Mucosa of gallbladder (tissue), 1 donor: ENCODE measurements at regions not wholly inside any gene's neighbourhood (a gene's known extent, or its start where the extent isn't known, plus 50 kb on each side); places are given as distances from the start of the nearest gene placed in this dataset.

Experiments
- DNase-seq: peaks from one replicate; pipeline ENCODE4 v3.0.0-alpha.2; 2020; ENCODE audit warnings: low spot score
- donor health status: DM: no; HTN: no; CAD: no.

DNA sequence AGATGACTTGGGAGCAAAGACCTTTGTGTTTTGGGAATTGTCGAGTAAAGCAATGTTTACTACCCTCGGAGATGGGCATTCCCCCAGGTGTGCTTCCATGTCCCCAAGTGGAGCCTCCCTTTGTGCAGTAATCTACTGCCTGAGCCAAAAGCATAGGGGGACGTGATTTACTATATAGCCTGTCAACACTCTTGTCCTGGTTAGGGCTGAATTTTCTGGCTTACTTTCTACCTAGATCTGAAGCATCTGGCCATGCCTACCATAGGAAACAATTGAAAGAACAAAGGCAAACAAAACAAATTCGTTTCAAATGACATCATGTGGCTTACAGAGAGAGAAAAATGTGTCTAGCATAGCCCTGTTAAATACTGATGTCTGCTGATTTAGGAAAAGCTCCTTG is 350.6 kb downstream of the SAMD5 start:
- DNase-seq, result no peak

DNA sequence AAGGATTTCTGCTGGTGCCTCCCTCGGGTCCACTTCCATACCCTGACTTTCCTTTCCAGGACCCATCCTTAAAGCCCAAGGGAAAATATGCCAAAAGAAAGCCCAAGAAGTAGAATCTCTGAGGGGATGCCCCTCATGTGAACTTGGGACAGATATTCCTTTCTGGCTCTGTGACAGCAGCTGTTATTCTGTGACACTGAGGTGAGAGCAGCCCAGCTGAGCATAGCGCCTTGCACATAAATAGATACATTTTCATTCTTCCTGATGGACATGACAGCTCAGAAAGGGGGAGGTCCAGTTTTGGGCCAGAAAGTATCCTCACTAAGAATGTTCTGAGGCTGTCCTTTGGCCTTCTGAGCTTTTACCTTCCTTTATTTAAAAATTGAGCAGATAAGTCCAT is 353.2 kb downstream of the SAMD5 start:
- no peak for DNase-seq

GRCh38 chr6:147867433-147868226 is 359.1 kb downstream of the SAMD5 start:
- DNase-seq, result no peak

GRCh38 chr6:147868427-147869190 is 360.1 kb downstream of the SAMD5 start:
- no peak for DNase-seq

DNA sequence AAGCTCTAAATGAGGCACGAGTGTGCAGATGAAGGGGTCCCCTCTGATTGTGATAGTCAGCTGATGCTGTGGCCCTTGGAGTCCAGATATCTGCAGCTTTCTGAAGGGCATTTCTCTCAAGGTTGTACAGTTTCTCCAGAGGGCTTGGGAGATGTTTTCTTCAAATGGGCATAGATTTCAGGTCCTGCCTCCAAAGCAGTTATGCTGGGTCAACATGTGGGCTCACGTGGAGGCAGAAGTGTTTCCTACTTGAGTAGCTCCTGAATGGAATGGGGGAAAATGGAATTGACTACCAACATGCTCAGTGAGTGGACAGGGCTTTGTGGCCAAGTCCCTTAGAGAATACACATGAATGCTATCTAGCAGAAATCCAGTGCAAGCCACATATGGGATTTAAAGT is 360.7 kb downstream of the SAMD5 start:
- DNase-seq, result no peak

DNA sequence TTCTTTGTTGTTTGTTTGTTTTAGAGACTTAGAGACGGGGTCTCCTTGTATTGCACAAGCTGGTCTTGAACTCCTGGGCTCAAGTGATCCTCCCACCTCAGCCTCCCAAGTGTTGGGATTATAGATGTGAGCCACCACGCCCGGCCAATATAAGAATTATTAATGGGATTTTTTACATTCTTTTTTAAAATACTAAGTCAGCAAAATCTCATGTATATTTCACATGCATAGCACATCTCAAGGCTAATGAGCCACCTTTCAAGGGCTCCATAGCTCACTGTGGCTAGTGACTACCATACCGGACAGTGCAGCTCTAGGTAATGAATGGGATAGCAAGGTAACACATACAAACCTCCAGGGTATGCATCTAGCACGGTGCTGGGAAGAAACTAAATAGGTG is 361.4 kb downstream of the SAMD5 start:
- DNase-seq, result no peak

GRCh38 chr6:147870506-147871110 is 362.1 kb downstream of the SAMD5 start:
- DNase-seq, result no peak

- no peak for DNase-seq
Measured at GRCh38 chr6:147872002-147872401, 363.5 kb downstream of the SAMD5 start.

- DNase-seq, result no peak
Measured at GRCh38 chr6:147873816-147874215, 365.3 kb downstream of the SAMD5 start.

DNA sequence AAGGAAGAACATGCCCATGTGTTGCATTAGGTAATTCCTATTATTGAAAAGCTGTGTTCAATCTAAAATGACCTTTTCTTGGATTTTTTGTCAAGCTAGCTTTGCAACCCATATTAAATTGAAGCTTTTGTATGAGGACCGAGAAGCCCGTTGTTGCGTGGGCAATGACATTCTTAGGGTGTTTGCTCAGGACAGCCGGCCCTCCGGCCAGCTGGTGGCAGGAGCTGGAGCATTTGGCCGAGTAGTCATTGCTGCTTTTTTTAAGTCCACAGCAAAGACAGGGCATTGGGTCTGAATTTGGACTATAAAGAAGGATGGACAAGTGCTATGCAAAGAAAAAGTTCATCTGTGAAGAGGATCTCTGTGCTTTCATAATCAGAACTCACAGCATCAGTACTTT is 365.8 kb downstream of the SAMD5 start:
- DNase-seq, result no peak

DNA sequence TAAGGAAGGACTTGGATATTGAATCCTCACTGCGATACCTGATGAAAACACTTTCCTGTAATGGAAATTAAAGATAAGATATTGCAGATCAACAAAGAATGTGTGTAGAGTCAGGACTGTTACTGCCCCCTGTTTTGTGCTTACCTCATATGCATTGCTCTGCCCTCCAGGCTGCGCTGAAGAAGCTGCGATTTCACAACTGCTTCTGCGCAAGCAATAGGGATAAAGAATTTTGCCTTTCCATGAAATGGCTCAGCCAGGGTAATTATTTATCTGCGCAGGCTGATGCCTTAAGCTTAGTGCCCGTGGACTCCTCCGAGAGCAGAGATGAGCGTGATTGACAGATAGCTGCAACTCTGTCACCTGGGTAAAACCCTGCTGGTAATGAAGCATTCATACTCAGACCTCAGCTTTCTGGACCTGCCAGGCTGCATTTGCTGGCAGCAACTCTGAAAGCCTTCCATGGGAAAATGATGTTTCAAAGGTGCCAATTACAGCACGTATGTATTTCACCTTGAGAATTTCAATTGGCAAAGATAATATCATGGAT is 370.6 kb downstream of the SAMD5 start:
- DNase-seq, result no peak

DNA sequence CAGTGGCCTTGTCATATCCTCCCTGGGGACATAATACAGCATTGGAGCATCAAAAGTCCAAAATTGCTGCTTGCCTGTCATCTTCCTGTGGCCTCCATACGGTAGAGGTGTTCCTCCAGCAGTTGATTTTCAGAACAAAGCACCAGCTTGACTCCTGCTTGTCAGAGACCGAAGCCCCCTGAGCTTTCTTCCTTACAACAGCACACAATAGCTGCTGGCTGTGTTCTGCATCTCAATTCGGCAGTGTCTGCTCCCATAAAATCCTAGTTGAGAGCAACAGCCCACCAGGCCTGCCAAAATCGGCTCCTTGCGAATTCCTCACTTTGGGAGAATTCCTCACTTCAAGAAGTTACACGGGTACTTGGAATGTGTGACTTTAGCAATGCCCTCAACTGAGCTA is 372.9 kb downstream of the SAMD5 start:
- DNase-seq, result no peak

GRCh38 chr6:147888374-147888773 is 379.9 kb downstream of the SAMD5 start:
- no peak for DNase-seq

- no peak for DNase-seq
Measured at GRCh38 chr6:147891671-147892070, 383.2 kb downstream of the SAMD5 start.

GRCh38 chr6:147892476-147892875 is 384.0 kb downstream of the SAMD5 start:
- DNase-seq, result no peak

DNA sequence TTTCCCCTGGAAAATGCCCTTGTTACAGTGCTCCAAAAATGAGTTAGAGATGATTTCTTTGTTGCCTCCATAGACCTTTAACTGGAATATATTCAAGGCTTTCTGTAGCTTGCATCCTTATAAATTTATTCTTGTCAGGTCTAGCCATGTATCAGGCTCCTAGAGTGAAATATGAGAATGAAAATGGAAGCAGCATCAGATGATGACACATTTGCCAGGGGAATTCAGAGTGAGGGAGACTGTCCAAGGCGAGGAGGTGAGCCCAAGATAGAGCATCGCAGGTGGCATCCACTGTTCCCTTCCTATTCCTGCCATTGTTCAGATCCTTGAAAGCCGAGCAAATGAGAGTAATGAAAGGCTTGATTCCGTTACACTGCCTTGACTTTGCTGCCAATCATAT is 386.8 kb downstream of the SAMD5 start:
- no peak for DNase-seq

DNA sequence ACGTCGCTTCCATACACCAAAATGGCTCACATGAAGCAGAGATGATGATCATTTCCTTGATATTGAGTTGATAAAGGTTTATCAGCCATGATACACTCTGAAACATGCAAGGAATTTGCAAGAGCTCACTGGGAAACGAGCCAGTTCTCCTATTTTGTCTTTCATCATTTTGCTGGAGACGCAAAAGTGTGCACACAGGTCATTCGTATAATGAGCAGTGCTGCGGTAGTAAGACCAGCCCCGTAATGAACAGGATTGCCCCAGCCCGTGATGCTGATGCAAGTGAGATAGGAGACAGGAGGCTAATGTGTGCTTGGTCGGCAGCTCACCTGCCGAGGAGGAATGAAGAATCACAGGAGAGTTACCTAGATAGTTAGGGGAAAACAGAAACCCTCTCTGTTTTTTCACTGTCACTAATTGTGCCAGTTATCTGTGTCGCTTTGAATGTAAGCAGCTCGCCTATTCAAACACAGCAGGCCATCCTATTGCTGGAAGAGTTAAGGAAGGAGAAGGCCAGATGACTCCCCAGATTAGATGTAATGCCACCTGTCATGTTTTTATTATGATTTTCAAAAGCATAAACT is 391.8 kb downstream of the SAMD5 start:
- DNase-seq, result no peak

- no peak for DNase-seq
Measured at GRCh38 chr6:147903321-147903720, 394.8 kb downstream of the SAMD5 start.

GRCh38 chr6:147903931-147904330 is 395.4 kb downstream of the SAMD5 start:
- DNase-seq, result no peak

DNA sequence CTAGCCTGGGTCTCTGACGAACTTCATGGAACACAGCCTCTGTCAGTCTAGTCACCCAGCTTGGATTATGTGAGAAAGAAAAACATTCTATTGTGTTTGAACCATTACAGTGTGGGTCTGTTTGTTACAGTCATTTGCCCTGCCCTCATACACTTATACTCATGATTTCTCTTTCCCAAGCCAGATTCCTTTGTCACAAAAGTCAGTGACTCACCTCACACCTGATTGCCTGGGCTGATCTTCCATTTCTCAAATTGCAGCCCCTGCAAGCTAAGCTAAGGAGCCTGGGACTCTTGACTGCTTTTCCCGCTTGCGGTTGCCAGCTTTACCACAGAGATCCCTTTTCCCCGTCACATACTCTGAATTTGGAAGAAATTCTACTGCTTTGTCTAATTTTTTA is 395.9 kb downstream of the SAMD5 start:
- no peak for DNase-seq

- no peak for DNase-seq
Measured at GRCh38 chr6:147905711-147906110, 397.2 kb downstream of the SAMD5 start.

GRCh38 chr6:147906361-147906760 is 397.9 kb downstream of the SAMD5 start:
- DNase-seq, result no peak
